ENCODE measurements at regions not wholly inside any gene's neighbourhood (a gene's known extent, or its start where the extent isn't known, plus 50 kb on each side); places are given as distances from the start of the nearest gene placed in this dataset.
"Not testable (repeated sequence)": the region's sequence is repeated elsewhere in the genome, so short reads cannot be mapped to it uniquely, and the experiment has no call there.

GRCh38 chr6:51202653-51203052 is 384.0 kb downstream of the TFAP2B start:
- not testable (repeated sequence) for TF ChIP-seq PPARA (CRISPR knock-in tag; IDR thresholded peaks at IDR 0.05; ENCODE audit: borderline replicate concordance); ARNTL (CRISPR knock-in tag; IDR thresholded peaks at IDR 0.05; ENCODE audit: borderline replicate concordance, low read depth); ZFP30 (CRISPR knock-in tag; IDR thresholded peaks at IDR 0.05); ZNF70 (CRISPR knock-in tag; IDR thresholded peaks at IDR 0.05); PATZ1 (CRISPR knock-in tag; IDR thresholded peaks at IDR 0.05; ENCODE audit: borderline replicate concordance); BACH2 (CRISPR knock-in tag; IDR thresholded peaks at IDR 0.05; ENCODE audit: borderline replicate concordance); ZFP3 (CRISPR knock-in tag; IDR thresholded peaks at IDR 0.05); GLIS3 (CRISPR knock-in tag; IDR thresholded peaks at IDR 0.05)
- TF ChIP-seq, protein P1, sequence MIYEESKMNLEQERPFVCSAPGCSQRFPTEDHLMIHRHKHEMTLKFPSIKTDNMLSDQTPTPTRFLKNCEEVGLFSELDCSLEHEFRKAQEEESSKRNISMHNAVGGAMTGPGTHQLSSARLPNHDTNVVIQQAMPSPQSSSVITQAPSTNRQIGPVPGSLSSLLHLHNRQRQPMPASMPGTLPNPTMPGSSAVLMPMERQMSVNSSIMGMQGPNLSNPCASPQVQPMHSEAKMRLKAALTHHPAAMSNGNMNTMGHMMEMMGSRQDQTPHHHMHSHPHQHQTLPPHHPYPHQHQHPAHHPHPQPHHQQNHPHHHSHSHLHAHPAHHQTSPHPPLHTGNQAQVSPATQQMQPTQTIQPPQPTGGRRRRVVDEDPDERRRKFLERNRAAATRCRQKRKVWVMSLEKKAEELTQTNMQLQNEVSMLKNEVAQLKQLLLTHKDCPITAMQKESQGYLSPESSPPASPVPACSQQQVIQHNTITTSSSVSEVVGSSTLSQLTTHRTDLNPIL (CRISPR knock-in tag; IDR thresholded peaks at IDR 0.05; ENCODE audit: low read depth): not testable (repeated sequence)

Measured in SK-N-SH treated with all-trans-retinoic acid at 6 μM for 48 hours (cell line).